ENCODE measurements at regions not wholly inside any gene's neighbourhood (a gene's known extent, or its start where the extent isn't known, plus 50 kb on each side); places are given as distances from the start of the nearest gene placed in this dataset.

- H3K4me3 ChIP-seq (ENCODE audit: low read depth, low read length): no peak overlapping the region
- DNase-seq (ENCODE audit: low read depth, low spot score): peak; percentile 85
- TF ChIP-seq CTCF (IDR thresholded peaks at IDR 0.05; ENCODE audit: low read depth, low read length): no peak
- in situ Hi-C loops (cut with HindIII; ENCODE audit: low sequenced_read_pairs): no loop called here
These were observed 1403.6 kb downstream of the SUCLG1 start for GRCh38 chr2:83055376-83056010.

GRCh38 chr2:83054751-83055150 lies 1404.3 kb downstream of the SUCLG1 start:
- in situ Hi-C loops (cut with HindIII; ENCODE audit: low sequenced_read_pairs): no loop called here
- DNase-seq (ENCODE audit: low read depth, low spot score): peak; percentile 57
- no peak overlapping the region for H3K4me3 ChIP-seq (ENCODE audit: low read depth, low read length)
- no peak for TF ChIP-seq CTCF (IDR thresholded peaks at IDR 0.05; ENCODE audit: low read depth, low read length)

- no peak for DNase-seq (ENCODE audit: low read depth, low spot score)
- in situ Hi-C loops (cut with HindIII; ENCODE audit: low sequenced_read_pairs): no loop called here
- no peak overlapping the region for H3K4me3 ChIP-seq (ENCODE audit: low read depth, low read length)
- no peak for TF ChIP-seq CTCF (IDR thresholded peaks at IDR 0.05; ENCODE audit: low read depth, low read length)
These were observed 1407.4 kb downstream of the SUCLG1 start for GRCh38 chr2:83051538-83052170.

- DNase-seq (ENCODE audit: low read depth, low spot score): no peak
- no peak for TF ChIP-seq CTCF (IDR thresholded peaks at IDR 0.05; ENCODE audit: low read depth, low read length)
- in situ Hi-C loops (cut with HindIII; ENCODE audit: low sequenced_read_pairs): no loop called here
- no peak overlapping the region for H3K4me3 ChIP-seq (ENCODE audit: low read depth, low read length)
These were observed 1417.0 kb downstream of the SUCLG1 start for GRCh38 chr2:83042053-83042452.

- no peak for TF ChIP-seq CTCF (IDR thresholded peaks at IDR 0.05; ENCODE audit: low read depth, low read length)
- in situ Hi-C loops (cut with HindIII; ENCODE audit: low sequenced_read_pairs): no loop called here
- H3K4me3 ChIP-seq (ENCODE audit: low read depth, low read length): no peak overlapping the region
- DNase-seq (ENCODE audit: low read depth, low spot score): no peak
These were observed 1436.4 kb downstream of the SUCLG1 start for GRCh38 chr2:83022631-83023210.

GRCh38 chr2:83017366-83018090 lies 1441.6 kb downstream of the SUCLG1 start:
- no peak for DNase-seq (ENCODE audit: low read depth, low spot score)

More at GRCh38 chr2:83017366-83018090, 1441.6 kb downstream of the SUCLG1 start:
- in situ Hi-C loops (cut with HindIII; ENCODE audit: low sequenced_read_pairs): no loop called here
- H3K4me3 ChIP-seq (ENCODE audit: low read depth, low read length): no peak overlapping the region
- no peak for TF ChIP-seq CTCF (IDR thresholded peaks at IDR 0.05; ENCODE audit: low read depth, low read length)

All from astrocyte of the spinal cord (primary cell).